Keratinocyte (primary cell): ENCODE measurements at regions not wholly inside any gene's neighbourhood (a gene's known extent, or its start where the extent isn't known, plus 50 kb on each side); places are given as distances from the start of the nearest gene placed in this dataset.

Experiments used
- DNase-seq: peaks from one replicate; pipeline ENCODE4 v3.0.0-alpha.2; 2011; ENCODE audit warnings: low read depth, missing footprints, low spot score
- FAIRE-seq: peaks from 2 replicates; lab custom pipeline; 2011; peaks lifted over from hg19 to GRCh38; lab: Jason Lieb, UNC
- H2AFZ ChIP-seq: 2 replicates; pipeline ENCODE4 v1.6.0; 2012; ENCODE audit warnings: low read length, control low read depth, inconsistent platforms; ENCODE audit not compliant: control insufficient read depth
- H3K27ac ChIP-seq: 2 replicates; pipeline ENCODE4 v1.5.1; 2011; ENCODE audit warnings: low read length; ENCODE audit not compliant: control insufficient read depth, insufficient read depth
- H3K27me3 ChIP-seq: 3 replicates; pipeline ENCODE4 v1.6.0; 2011; ENCODE audit warnings: low read length; ENCODE audit not compliant: control insufficient read depth, insufficient read depth; ENCODE audit errors: extremely low read depth
- H3K36me3 ChIP-seq, 2 experiments: 2 replicates in 1 of 2; 3 replicates in 1 of 2; pipeline ENCODE4 v1.5.1; 2011; ENCODE audit warnings: low read length in 2 of 2, mild to moderate bottlenecking in 1 of 2; ENCODE audit not compliant: control insufficient read depth in 2 of 2, insufficient read depth in 2 of 2; ENCODE audit errors: extremely low read depth in 1 of 2
- H3K4me1 ChIP-seq: 3 replicates; pipeline ENCODE4 v1.5.1; 2011; ENCODE audit warnings: low read length; ENCODE audit not compliant: control insufficient read depth, insufficient read depth; ENCODE audit errors: extremely low read depth
- H3K4me2 ChIP-seq: 3 replicates; pipeline ENCODE4 v1.6.0; 2011; ENCODE audit warnings: low read depth, low read length; ENCODE audit not compliant: control insufficient read depth, insufficient read depth; ENCODE audit errors: extremely low read depth
- H3K4me3 ChIP-seq, 3 experiments: fragments of 200-600 bp in 1 of 3; sonication (generic) in 1 of 3; 2 replicates in 2 of 3; 3 replicates in 1 of 3; pipeline ENCODE4 v1.5.1; 2011 to 2016; ENCODE audit warnings: low read length in 3 of 3, mild to moderate bottlenecking in 3 of 3, control low read depth in 2 of 3, inconsistent platforms in 1 of 3, low read depth in 1 of 3, mixed read lengths in 1 of 3, mixed run types in 1 of 3, moderate library complexity in 1 of 3; ENCODE audit not compliant: control insufficient read depth in 2 of 3, insufficient read depth in 2 of 3; ENCODE audit errors: extremely low read depth in 1 of 3
- H3K79me2 ChIP-seq: 2 replicates; pipeline ENCODE4 v1.6.0; 2012; ENCODE audit warnings: low read length; ENCODE audit not compliant: control insufficient read depth, insufficient read depth
- H3K9ac ChIP-seq: 3 replicates; pipeline ENCODE4 v1.6.0; 2011; ENCODE audit warnings: low read length; ENCODE audit not compliant: control insufficient read depth, insufficient read depth; ENCODE audit errors: extremely low read depth
- H3K9me1 ChIP-seq: 3 replicates; pipeline ENCODE4 v1.6.0; 2011; ENCODE audit warnings: low read length; ENCODE audit not compliant: control insufficient read depth, insufficient read depth; ENCODE audit errors: extremely low read depth
- H3K9me3 ChIP-seq: 2 replicates; pipeline ENCODE4 v1.5.1; 2012; ENCODE audit warnings: low read depth, low read length; ENCODE audit not compliant: control insufficient read depth
- H4K20me1 ChIP-seq: 3 replicates; pipeline ENCODE4 v1.6.0; 2011; ENCODE audit warnings: low read length; ENCODE audit not compliant: control insufficient read depth, insufficient read depth; ENCODE audit errors: extremely low read depth
- EZH2 ChIP-seq: IDR thresholded peaks from one replicate; pipeline ENCODE4 v1.6.1; 2012; ENCODE audit warnings: inconsistent platforms, mild to moderate bottlenecking, low read length, moderate library complexity
- dilution Hi-C: fragments of 300-500 bp; cut with MboI; formaldehyde crosslinking; loops from one replicate; pipeline ENCODE4 v1.7.0; 2020; ENCODE audit warnings: low sequenced_read_pairs; ENCODE audit not compliant: extremely low pct_ligation_motif_present
- TF ChIP-seq, protein P1 (sequence below), 3 experiments: IDR thresholded peaks in 1 of 3; conservative IDR thresholded peaks in 1 of 3; optimal IDR thresholded peaks in 1 of 3; 2 replicates in 2 of 3; 3 replicates in 1 of 3; pipeline versions ENCODE3 to v1.5.1; 2011; ENCODE audit warnings: low read length in 3 of 3, mild to moderate bottlenecking in 3 of 3, moderate library complexity in 2 of 3, control low read depth in 1 of 3, inconsistent platforms in 1 of 3; ENCODE audit not compliant: insufficient read depth in 2 of 3; ENCODE audit errors: extremely low read depth in 1 of 3

- Histone ChIP-seq H3K27me3 (no peaks in the 10 kb centered on the region), H3K9me1 (no peaks in the 10 kb centered on the region), H3K9me3 (no peaks in the 10 kb centered on the region), H3K36me3 (no peaks in the 10 kb centered on the region), H3K4me3 (no peak overlapping the region), H4K20me1 (no peaks in the 10 kb centered on the region), H3K79me2 (no peaks in the 10 kb centered on the region), H3K9ac (no peak overlapping the region), H2AFZ (no peak overlapping the region), H3K4me1 (no peaks in the 10 kb centered on the region), H3K4me2 (no peak overlapping the region), H3K27ac (no peak overlapping the region)
- dilution Hi-C loops, result no loop called here
- no peak for FAIRE-seq
- no peak for TF ChIP-seq EZH2
- TF ChIP-seq, protein P1, sequence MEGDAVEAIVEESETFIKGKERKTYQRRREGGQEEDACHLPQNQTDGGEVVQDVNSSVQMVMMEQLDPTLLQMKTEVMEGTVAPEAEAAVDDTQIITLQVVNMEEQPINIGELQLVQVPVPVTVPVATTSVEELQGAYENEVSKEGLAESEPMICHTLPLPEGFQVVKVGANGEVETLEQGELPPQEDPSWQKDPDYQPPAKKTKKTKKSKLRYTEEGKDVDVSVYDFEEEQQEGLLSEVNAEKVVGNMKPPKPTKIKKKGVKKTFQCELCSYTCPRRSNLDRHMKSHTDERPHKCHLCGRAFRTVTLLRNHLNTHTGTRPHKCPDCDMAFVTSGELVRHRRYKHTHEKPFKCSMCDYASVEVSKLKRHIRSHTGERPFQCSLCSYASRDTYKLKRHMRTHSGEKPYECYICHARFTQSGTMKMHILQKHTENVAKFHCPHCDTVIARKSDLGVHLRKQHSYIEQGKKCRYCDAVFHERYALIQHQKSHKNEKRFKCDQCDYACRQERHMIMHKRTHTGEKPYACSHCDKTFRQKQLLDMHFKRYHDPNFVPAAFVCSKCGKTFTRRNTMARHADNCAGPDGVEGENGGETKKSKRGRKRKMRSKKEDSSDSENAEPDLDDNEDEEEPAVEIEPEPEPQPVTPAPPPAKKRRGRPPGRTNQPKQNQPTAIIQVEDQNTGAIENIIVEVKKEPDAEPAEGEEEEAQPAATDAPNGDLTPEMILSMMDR (optimal IDR thresholded peaks at IDR 0.05 in 1 of 3, IDR thresholded peaks at IDR 0.05 in 1 of 3, conservative IDR thresholded peaks at IDR 0.05 in 1 of 3; ENCODE audit: extremely low read depth in 1 of 3, insufficient read depth in 2 of 3, low read length in 3 of 3), result no peak
- DNase-seq, result no peak
Measured at GRCh38 chr4:136838607-136839006, 693.7 kb downstream of the PCDH18 start.

DNA sequence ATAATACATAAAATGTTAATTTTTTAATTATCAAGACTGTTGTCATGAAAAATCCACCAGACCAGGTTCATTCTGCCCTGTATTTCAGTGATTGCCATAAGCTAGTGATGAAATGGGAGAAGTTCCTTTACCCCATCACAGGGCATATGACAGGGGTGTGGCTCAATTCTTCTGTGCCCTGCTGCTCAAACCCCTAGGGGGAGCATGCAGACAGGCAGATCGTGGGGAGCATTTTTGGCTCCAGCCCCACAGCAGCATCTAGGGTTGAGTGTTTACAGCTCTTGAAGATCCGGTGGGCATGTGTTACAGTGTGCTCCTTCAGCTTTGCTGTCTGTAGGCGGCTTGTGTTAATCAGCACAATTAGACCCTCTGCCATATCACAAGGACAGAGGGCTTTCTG, 700.7 kb downstream of the PCDH18 start:
- DNase-seq, result no peak
- Histone ChIP-seq H3K4me2 (no peak overlapping the region), H3K4me1 (no peaks in the 10 kb centered on the region), H2AFZ (no peak overlapping the region), H3K9ac (no peak overlapping the region), H3K9me3 (no peaks in the 10 kb centered on the region), H3K36me3 (no peaks in the 10 kb centered on the region), H3K4me3 (no peak overlapping the region), H3K27ac (no peak overlapping the region), H3K9me1 (no peaks in the 10 kb centered on the region), H3K79me2 (no peaks in the 10 kb centered on the region), H3K27me3 (no peaks in the 10 kb centered on the region), H4K20me1 (no peaks in the 10 kb centered on the region)
- TF ChIP-seq, protein P1 (optimal IDR thresholded peaks at IDR 0.05 in 1 of 3, IDR thresholded peaks at IDR 0.05 in 1 of 3, conservative IDR thresholded peaks at IDR 0.05 in 1 of 3; ENCODE audit: extremely low read depth in 1 of 3, insufficient read depth in 2 of 3, low read length in 3 of 3), result no peak
- TF ChIP-seq EZH2, result no peak
- dilution Hi-C loops, result no loop called here
- FAIRE-seq, result no peak
